ENCODE measurements at regions not wholly inside any gene's neighbourhood (a gene's known extent, or its start where the extent isn't known, plus 50 kb on each side); places are given as distances from the start of the nearest gene placed in this dataset.

DNA sequence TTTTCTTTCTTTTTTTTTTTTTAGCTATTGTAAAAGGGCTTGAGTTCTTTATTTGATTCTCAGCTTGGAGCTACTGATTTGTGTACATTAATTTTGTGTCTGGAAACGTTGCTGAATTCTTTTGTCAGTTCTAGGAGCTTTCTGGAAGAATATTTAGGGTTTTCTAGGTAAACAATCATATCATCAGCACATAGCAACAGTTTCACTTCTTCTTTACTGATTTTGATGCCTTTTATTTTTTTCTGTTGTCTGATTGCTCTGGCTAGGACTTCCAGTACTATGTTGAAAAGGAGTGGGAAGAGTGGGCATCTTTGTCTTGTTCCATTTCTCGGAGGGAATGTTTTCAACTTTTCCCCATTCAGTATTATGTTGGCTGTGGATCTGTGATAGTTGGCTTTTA lies 292.2 kb downstream of the GABRG1 start:
- Histone ChIP-seq H2AFZ (ENCODE audit: low read depth) (no peak overlapping the region), H3K9ac (no peak overlapping the region), H3K4me1 (ENCODE audit: low read depth, poor library complexity, severe bottlenecking) (no peaks in the 10 kb centered on the region), H4K20me1 (ENCODE audit: insufficient read depth) (no peaks in the 10 kb centered on the region), H3K4me3 (IDR thresholded peaks at IDR 0.05; ENCODE audit: insufficient read depth, low read depth, low read length) (no peak overlapping the region), H3K79me2 (ENCODE audit: insufficient read depth, low read depth) (no peaks in the 10 kb centered on the region), H3K27me3 (ENCODE audit: insufficient read depth, low read depth) (no peaks in the 10 kb centered on the region), H3K27ac (no peak overlapping the region), H3K4me2 (no peak overlapping the region), H3K36me3 (ENCODE audit: insufficient read depth) (no peaks in the 10 kb centered on the region)
- TF ChIP-seq, protein P1, sequence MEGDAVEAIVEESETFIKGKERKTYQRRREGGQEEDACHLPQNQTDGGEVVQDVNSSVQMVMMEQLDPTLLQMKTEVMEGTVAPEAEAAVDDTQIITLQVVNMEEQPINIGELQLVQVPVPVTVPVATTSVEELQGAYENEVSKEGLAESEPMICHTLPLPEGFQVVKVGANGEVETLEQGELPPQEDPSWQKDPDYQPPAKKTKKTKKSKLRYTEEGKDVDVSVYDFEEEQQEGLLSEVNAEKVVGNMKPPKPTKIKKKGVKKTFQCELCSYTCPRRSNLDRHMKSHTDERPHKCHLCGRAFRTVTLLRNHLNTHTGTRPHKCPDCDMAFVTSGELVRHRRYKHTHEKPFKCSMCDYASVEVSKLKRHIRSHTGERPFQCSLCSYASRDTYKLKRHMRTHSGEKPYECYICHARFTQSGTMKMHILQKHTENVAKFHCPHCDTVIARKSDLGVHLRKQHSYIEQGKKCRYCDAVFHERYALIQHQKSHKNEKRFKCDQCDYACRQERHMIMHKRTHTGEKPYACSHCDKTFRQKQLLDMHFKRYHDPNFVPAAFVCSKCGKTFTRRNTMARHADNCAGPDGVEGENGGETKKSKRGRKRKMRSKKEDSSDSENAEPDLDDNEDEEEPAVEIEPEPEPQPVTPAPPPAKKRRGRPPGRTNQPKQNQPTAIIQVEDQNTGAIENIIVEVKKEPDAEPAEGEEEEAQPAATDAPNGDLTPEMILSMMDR (conservative IDR thresholded peaks at IDR 0.05; ENCODE audit: low read depth, low read length): no peak

DNA sequence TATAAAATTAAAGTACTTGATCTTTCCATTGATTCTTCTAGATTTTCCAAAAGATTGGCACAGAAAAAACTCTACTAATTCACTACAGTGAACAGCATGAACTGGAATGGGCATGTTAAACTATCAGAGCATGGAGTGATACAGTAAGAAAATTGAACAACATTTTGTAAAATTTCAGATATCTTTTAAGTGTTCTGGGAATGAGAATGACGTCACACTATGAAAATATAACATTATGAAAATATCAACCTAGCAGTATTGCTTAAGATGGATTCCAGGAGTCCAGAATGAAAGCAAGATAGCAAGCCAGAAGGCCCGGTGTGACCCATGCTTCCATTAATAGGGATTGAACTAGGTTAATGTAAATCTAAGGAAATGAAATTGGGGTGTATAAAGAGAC lies 319.9 kb downstream of the GABRG1 start:
- TF ChIP-seq, protein P1 (conservative IDR thresholded peaks at IDR 0.05; ENCODE audit: low read depth, low read length): no peak
- Histone ChIP-seq H3K27me3 (ENCODE audit: insufficient read depth, low read depth) (no peaks in the 10 kb centered on the region), H4K20me1 (ENCODE audit: insufficient read depth) (no peaks in the 10 kb centered on the region), H3K4me3 (IDR thresholded peaks at IDR 0.05; ENCODE audit: insufficient read depth, low read depth, low read length) (no peak overlapping the region), H3K9ac (no peak overlapping the region), H3K27ac (no peak overlapping the region), H3K79me2 (ENCODE audit: insufficient read depth, low read depth) (no peaks in the 10 kb centered on the region), H2AFZ (ENCODE audit: low read depth) (no peak overlapping the region), H3K4me1 (ENCODE audit: low read depth, poor library complexity, severe bottlenecking) (peaks cover 6% of the 10 kb centered on the region), H3K4me2 (no peak overlapping the region), H3K36me3 (ENCODE audit: insufficient read depth) (no peaks in the 10 kb centered on the region)

- Histone ChIP-seq H2AFZ (ENCODE audit: low read depth) (no peak overlapping the region), H3K27ac (no peak overlapping the region)
- TF ChIP-seq, protein P1 (conservative IDR thresholded peaks at IDR 0.05; ENCODE audit: low read depth, low read length): no peak
Measured at GRCh38 chr4:45795135-45795534, 328.7 kb downstream of the GABRG1 start.

GRCh38 chr4:45778514-45778913 lies 345.3 kb downstream of the GABRG1 start:
- H3K79me2 ChIP-seq (ENCODE audit: insufficient read depth, low read depth): no peaks in the 10 kb centered on the region
- H4K20me1 ChIP-seq (ENCODE audit: insufficient read depth): no peaks in the 10 kb centered on the region
- no peak overlapping the region for H3K9ac ChIP-seq
- no peaks in the 10 kb centered on the region for H3K36me3 ChIP-seq (ENCODE audit: insufficient read depth)
- no peak overlapping the region for H3K4me3 ChIP-seq (IDR thresholded peaks at IDR 0.05; ENCODE audit: insufficient read depth, low read depth, low read length)
- TF ChIP-seq, protein P1 (conservative IDR thresholded peaks at IDR 0.05; ENCODE audit: low read depth, low read length): no peak
- H3K4me1 ChIP-seq (ENCODE audit: low read depth, poor library complexity, severe bottlenecking): no peaks in the 10 kb centered on the region
- H3K27me3 ChIP-seq (ENCODE audit: insufficient read depth, low read depth): no peaks in the 10 kb centered on the region
- H3K4me2 ChIP-seq: no peak overlapping the region
- H2AFZ ChIP-seq (ENCODE audit: low read depth): no peak overlapping the region
- H3K27ac ChIP-seq: no peak overlapping the region

More at GRCh38 chr4:45795135-45795534, 328.7 kb downstream of the GABRG1 start:
- H3K9ac ChIP-seq: no peak overlapping the region
- H3K4me1 ChIP-seq (ENCODE audit: low read depth, poor library complexity, severe bottlenecking): peaks cover 14% of the 10 kb centered on the region
- H3K4me2 ChIP-seq: no peak overlapping the region
- H4K20me1 ChIP-seq (ENCODE audit: insufficient read depth): no peaks in the 10 kb centered on the region
- H3K36me3 ChIP-seq (ENCODE audit: insufficient read depth): no peaks in the 10 kb centered on the region
- H3K4me3 ChIP-seq (IDR thresholded peaks at IDR 0.05; ENCODE audit: insufficient read depth, low read depth, low read length): no peak overlapping the region
- no peaks in the 10 kb centered on the region for H3K79me2 ChIP-seq (ENCODE audit: insufficient read depth, low read depth)
- H3K27me3 ChIP-seq (ENCODE audit: insufficient read depth, low read depth): no peaks in the 10 kb centered on the region

Measured in KMS-11 (cell line).